GM18499 (cell line): ENCODE measurements at regions not wholly inside any gene's neighbourhood (a gene's known extent, or its start where the extent isn't known, plus 50 kb on each side); places are given as distances from the start of the nearest gene placed in this dataset.
"Not testable (repeated sequence)": the region's sequence is repeated elsewhere in the genome, so short reads cannot be mapped to it uniquely, and the experiment has no call there.

Experiments used
- ATAC-seq: cut with Tn5 transposase; IDR thresholded peaks from one replicate; pipeline ENCODE4 v1.9.1; 2021; ENCODE audit warnings: moderate number of reproducible peaks; ENCODE audit not compliant: insufficient read depth, unreplicated experiment

DNA sequence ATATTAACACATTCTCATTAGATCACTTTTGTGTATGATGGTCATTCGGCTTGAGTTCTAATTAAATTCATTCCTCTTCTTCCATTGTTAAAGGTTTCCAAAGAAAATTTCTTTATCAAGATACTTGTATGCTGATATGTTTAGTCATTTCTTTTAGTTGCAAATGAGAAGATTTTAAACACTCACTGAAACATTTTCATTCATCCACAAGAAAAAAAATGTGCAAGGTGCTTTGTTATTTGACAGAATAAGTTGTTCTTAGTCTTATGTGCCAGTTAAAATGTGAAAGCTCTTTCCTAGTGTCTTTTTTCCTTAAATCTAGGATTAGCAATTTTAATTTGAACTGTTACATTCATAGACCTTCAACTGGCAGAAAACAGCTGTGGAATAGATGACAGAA lies 727.0 kb upstream of the NEGR1 start:
- ATAC-seq, result no peak

GRCh38 chr1:72997624-72998023 lies 715.3 kb upstream of the NEGR1 start:
- ATAC-seq, result no peak

DNA sequence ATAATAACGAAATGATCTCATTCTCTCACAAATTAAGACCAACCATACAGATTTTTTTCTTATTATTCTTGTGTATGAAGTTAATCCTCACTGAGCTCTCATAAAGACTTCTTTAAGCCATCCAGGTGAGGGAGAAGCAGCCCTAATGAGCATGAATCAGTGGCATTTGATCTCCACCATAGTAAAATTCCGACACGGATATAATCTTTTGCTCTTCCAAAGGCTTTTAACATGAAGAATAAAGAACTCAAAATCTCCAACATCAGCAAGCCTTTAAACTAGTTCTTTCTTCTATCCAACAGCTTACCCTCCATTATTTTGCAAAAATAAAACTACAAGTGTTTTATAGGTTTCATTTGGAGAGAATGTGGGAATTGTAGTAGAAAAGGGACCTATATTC lies 714.7 kb upstream of the NEGR1 start:
- no peak for ATAC-seq

DNA sequence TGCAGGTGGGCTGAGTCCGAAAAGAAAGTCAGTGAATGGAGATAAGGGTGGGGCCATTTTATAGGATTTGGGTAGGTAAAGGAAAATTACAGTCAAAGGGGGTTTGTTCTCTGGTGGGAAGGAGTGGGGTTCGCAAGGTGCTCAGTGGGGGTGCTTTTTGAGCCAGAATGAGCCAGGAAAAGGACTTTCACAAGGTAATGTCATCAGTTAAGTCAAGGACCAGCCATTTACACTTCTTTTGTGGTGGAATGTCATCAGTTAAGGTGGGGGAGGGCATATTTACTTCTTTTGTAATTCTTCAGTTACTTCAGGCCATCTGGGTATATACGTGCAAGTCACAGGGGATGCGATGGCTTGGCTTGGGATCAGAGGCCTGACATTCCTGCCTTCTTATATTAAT lies 705.5 kb upstream of the NEGR1 start:
- ATAC-seq, result not testable (repeated sequence)

DNA sequence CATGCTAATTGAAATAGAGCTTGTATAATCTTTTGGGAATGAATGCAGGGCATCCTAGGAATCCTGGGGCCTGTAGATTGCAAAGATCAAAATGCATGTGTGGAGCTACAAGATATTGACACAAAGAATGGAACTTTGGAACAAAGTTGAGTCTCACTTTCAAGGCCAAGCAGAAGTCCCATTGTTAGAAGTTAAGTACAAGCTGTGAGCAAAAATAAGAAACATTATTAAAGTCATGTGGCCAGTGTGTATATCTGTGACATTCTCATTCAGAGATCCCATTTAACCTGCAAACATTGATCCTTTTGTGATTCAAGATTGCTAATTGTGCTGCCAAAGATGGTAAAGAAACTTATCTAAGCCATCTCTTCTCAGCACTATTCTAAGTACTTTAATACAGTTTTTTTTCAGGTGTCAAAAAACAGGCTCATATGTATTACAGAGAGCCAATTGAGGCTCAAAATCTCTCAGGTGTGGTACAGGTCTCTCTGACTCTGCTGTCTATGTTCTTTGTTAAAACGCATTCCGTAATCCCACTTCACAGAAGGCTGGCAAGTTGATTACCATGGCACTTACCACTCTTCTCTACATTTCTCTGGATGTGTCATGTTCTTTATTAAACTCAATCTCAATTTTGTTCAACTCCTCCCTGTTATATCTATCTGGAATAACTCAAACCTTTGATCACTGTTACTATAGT lies 704.4 kb upstream of the NEGR1 start:
- ATAC-seq, result no peak

- ATAC-seq, result not testable (repeated sequence)
Observed at GRCh38 chr1:72985024-72985423, 702.7 kb upstream of the NEGR1 start.

DNA sequence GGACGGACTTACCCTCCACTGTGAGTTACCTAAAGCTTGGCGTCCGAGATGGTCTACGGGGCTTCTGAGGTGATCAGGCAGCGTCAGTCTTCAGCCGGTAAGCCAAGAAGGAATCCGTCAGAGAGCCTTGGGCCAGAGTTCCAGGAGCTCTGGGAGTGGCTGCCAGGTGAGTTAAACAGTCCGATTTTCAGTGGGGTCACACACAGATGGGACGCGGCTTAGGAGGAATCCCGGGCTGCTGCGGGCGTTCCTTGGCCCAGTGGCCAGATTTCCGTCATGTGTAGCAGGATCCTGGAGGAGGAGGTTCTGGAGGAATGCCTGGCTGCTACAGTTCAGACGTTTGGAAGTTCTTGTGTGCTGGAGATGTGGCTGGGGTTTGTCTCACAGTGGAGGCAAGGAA lies 700.7 kb upstream of the NEGR1 start:
- not testable (repeated sequence) for ATAC-seq

DNA sequence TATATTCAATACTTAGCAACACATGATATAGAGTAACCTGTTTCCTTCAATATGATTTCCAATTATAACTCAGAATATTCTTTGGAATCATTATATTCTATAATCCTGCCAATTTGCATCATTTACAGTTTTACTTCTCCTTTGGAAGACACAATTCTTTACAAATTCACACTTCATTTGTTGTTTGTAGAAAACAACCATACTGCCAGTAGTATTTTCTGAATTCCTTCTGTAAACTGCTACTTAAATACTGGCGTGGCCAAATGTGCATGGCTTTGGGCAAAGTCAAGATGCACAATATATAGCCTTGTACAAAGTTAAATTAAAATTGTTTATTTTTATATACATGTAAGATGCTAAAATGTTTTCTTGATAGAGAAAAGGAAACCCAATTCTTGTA lies 687.1 kb upstream of the NEGR1 start:
- ATAC-seq, result no peak

DNA sequence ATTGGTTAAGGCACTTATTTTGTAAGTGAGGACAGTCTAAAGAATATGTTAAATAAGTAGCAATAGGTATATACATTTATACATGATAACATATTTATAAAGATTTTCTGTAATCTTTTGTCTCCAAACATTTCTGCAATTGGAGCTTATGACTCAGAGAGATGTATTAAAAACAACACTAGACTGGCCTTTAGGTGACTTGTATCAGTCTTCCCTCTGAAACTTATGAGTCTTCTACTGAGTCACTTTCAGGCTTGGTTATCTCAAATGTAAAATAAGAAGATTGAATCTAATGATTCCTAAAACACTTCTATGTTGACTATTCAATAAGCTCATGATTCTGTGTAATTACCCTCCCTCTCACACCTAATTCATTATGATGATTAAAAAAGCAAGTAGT lies 672.6 kb upstream of the NEGR1 start:
- ATAC-seq, result no peak

- not testable (repeated sequence) for ATAC-seq
Observed at GRCh38 chr1:72950900-72951299, 668.6 kb upstream of the NEGR1 start.

DNA sequence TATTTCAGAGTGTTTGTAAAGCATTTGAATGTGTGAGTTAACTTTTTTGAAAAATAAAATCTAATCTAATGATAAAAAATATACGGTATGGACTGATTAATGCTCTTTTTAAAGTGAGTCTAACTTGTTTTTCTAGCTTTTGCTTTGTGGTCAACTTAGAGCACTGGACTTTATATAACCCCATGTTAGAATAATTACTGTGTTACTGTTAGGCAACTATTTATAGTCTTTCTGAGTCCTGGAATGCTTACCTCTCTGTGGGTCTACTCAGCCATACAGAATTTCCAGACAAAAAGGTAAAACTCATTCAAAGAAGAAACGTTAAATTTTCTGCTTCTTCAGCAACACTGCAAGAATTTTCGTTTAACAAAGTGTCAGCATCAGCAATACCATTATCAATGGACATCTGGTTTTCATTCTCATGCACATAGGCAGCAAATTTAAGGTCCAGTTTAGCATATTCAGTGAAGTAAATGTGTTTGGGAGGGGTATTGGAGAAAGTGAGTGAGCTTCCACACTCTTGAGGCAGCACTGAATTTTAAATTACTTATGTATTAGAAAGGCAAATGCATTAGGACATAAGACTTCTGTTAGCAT lies 664.7 kb upstream of the NEGR1 start:
- no peak for ATAC-seq

DNA sequence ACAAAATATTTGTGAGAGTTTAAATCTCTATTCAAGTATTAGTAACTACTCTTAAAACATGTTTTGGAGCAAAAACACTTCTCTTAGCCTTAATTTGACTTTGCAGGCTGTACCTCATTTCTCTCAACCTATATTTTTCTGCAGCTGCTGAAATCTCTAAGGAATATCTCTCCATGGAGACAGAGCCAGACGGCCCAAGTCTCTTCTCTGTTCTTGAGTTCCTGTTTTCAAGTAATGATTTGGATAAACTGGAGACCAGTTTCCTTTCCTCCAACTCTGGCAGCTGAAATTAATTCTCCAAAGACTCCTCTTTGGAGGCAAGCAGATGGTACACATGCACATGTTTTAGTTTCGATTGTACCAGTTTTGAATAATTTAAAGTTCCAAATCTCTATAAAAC lies 659.7 kb upstream of the NEGR1 start:
- ATAC-seq, result no peak

GRCh38 chr1:72938408-72938807 lies 656.1 kb upstream of the NEGR1 start:
- no peak for ATAC-seq

GRCh38 chr1:72937905-72938304 lies 655.6 kb upstream of the NEGR1 start:
- no peak for ATAC-seq

DNA sequence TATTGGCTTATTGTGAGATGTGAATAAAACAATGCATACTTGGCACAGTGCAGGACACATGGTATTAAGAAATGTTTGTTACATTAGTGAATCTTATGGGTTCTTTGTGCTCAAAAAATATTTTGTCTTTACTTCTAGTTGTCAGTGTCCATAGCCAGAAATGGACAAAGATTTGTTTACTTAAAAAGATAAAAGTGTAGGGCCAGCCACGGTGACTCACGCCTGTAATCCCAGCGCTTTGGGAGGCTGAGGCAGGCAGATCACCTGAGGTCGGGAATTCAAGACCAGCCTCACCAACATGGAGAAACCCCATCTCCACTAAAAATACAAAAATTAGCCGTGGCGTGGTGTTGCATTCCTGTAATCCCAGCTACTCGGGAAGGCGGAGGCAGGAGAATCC lies 654.6 kb upstream of the NEGR1 start:
- no peak for ATAC-seq

DNA sequence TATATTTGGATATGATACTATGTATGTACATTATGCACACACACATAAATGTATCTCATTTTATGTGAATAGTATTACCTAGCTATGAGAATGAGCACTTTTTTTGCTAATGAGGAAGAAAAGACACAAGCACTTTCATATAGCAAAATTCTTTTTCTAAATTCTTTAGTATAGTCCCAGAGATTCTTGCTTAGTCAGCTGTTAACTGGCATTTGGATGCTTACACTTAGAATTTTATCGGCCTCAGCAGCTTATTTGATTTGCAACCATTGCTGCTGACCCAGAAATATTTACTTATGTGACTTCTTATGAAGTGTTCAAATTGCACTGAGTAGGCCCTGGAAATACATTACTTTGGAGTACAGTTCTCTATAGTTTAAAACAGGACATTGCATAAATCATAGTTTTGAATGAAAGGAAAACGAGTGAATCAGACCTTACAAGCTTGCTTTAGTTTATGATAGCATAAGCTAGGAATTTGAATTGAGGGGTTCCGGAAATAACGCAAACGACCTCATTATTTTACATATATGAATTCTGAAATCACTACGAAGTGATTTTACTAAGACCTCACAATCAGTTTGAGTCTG lies 653.9 kb upstream of the NEGR1 start:
- ATAC-seq, result no peak

DNA sequence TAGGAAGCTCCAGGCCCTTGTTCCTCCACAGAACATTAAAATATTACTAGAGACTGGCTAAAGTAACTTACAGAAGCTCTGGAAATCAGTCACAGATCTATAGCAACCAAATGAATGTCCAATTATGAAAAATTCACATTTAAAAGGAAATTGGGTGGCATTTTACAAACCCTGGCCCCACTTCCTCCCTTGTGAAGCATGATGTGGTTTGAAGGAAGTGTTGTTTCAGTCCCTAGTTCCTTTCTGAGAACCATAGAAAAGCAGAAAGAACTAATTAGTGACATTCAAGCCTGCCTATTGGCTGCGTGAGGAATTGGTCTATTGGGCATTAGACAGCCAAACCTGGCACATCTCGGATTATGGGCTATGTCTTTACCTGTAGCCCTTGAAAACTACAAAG lies 649.7 kb upstream of the NEGR1 start:
- no peak for ATAC-seq

GRCh38 chr1:72930528-72930927 lies 648.2 kb upstream of the NEGR1 start:
- no peak for ATAC-seq

DNA sequence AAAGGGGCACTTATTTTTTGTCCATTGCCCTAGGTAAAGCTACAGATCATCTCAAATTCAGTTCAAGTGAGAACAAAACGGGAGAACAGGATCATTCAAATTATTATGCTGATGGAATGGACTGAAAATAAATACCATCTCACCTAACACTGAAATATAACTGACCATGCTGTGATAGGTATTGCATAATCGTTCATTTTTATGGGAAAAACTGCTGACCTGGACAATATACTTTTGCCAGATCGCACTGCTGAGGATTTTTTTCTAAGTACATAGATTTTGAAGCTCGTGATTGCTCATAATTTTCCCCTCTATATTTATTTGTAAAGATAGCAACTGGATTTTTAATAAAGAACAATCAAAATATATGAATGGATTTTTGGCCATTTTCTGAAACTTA lies 636.6 kb upstream of the NEGR1 start:
- no peak for ATAC-seq

GRCh38 chr1:72917920-72918319 lies 635.6 kb upstream of the NEGR1 start:
- ATAC-seq, result no peak

GRCh38 chr1:72915581-72915980 lies 633.2 kb upstream of the NEGR1 start:
- ATAC-seq, result no peak

DNA sequence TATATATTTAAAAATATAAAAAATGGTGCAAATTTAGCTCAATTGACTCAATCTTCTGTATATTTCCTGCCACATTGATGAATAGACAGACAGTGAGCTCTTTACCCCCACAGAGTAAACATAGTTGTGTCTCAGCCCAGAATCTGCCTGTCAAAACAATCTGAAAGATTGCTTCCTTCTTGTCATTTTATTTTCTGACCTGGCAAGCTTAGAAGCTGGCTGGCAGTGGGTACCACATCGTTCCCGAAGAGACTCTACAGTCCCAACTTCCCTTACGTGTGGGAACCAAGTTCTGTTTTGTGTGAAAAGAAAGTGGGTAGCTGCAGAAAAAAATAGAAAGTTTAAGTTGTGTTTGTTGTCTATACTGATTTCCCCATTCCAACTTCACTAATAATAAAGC lies 629.3 kb upstream of the NEGR1 start:
- ATAC-seq, result no peak
